Liver (tissue), 8 donors: ENCODE measurements at regions not wholly inside any gene's neighbourhood (a gene's known extent, or its start where the extent isn't known, plus 50 kb on each side); places are given as distances from the start of the nearest gene placed in this dataset.

Experiments
- DNase-seq: peaks from one replicate; pipeline ENCODE4 v3.0.0-alpha.2; 2017; ENCODE audit warnings: low spot score
- H3K27ac ChIP-seq, 2 donors: one replicate each; pipeline ENCODE4 v1.7.0; 2013; ENCODE audit warnings: inconsistent platforms in 2 of 2, low read length in 2 of 2, control low read depth in 1 of 2, low read depth in 1 of 2, mild to moderate bottlenecking in 1 of 2
- H3K27me3 ChIP-seq, 4 donors: one replicate each; pipeline versions ENCODE4 v1.6.1 to v1.7.0; 2013; ENCODE audit warnings: low read length in 3 of 4, inconsistent platforms in 1 of 4, mild to moderate bottlenecking in 1 of 4, moderate library complexity in 1 of 4; ENCODE audit not compliant: control insufficient read depth in 4 of 4, insufficient read depth in 4 of 4
- H3K36me3 ChIP-seq, 4 donors: one replicate each; pipeline versions ENCODE4 v1.6.1 to v1.7.0; 2013; ENCODE audit warnings: low read length in 3 of 4, mild to moderate bottlenecking in 3 of 4, low read depth in 1 of 4, moderate library complexity in 1 of 4; ENCODE audit not compliant: control insufficient read depth in 4 of 4, insufficient read depth in 3 of 4
- H3K4me1 ChIP-seq, 4 donors: one replicate each; pipeline versions ENCODE4 v1.6.1 to v1.7.0; 2013; ENCODE audit warnings: low read length in 3 of 4, mild to moderate bottlenecking in 3 of 4, moderate library complexity in 1 of 4; ENCODE audit not compliant: control insufficient read depth in 4 of 4, insufficient read depth in 4 of 4
- H3K4me3 ChIP-seq, 3 donors: one replicate each; pipeline versions ENCODE4 v1.6.1 to v1.7.0; 2013; ENCODE audit warnings: low read length in 3 of 3, control low read depth in 1 of 3, low read depth in 1 of 3, mild to moderate bottlenecking in 1 of 3
- H3K9ac ChIP-seq, 2 donors: one replicate each; pipeline ENCODE4 v1.7.0; 2013; ENCODE audit warnings: low read length in 2 of 2, mild to moderate bottlenecking in 2 of 2, moderate library complexity in 2 of 2, control low read depth in 1 of 2, low read depth in 1 of 2
- H3K9me3 ChIP-seq, 4 donors: one replicate each; pipeline versions ENCODE4 v1.6.1 to v1.7.0; 2013; ENCODE audit warnings: low read length in 3 of 4; ENCODE audit not compliant: control insufficient read depth in 4 of 4
- EGR1 ChIP-seq, 2 donors: IDR thresholded peaks; 2 replicates each; pipeline ENCODE4 v1.6.1; 2016 to 2018; ENCODE audit warnings: antibody characterized with exemption in 2 of 2, low read depth in 2 of 2
- FOXA1 ChIP-seq: IDR thresholded peaks from 2 replicates; pipeline ENCODE4 v1.6.1; 2016; ENCODE audit warnings: antibody characterized with exemption
- FOXA2 ChIP-seq: IDR thresholded peaks from 2 replicates; pipeline ENCODE4 v1.6.1; 2016; ENCODE audit warnings: antibody characterized with exemption
- GABPA ChIP-seq, 2 donors: IDR thresholded peaks in 1 of 2; conservative IDR thresholded peaks in 1 of 2; 2 replicates each; pipeline ENCODE4 v1.6.1; 2016; ENCODE audit warnings: antibody characterized with exemption in 2 of 2, mild to moderate bottlenecking in 1 of 2, moderate library complexity in 1 of 2
- HNF4A ChIP-seq, 2 donors: conservative IDR thresholded peaks; 2 replicates each; pipeline ENCODE4 v1.6.1; 2016; ENCODE audit warnings: antibody characterized with exemption in 2 of 2, mild to moderate bottlenecking in 2 of 2
- HNF4G ChIP-seq: IDR thresholded peaks from 2 replicates; pipeline ENCODE4 v1.6.1; 2016; ENCODE audit warnings: antibody characterized with exemption
- JUND ChIP-seq, 2 donors: IDR thresholded peaks; 2 replicates each; pipeline ENCODE4 v1.6.1; 2016; ENCODE audit warnings: antibody characterized with exemption in 2 of 2
- RAD21 ChIP-seq, 2 donors: IDR thresholded peaks; 2 replicates each; pipeline ENCODE4 v1.6.1; 2016; ENCODE audit warnings: antibody characterized with exemption in 2 of 2, mild to moderate bottlenecking in 2 of 2
- RXRA ChIP-seq, 2 donors: IDR thresholded peaks; 2 replicates each; pipeline ENCODE4 v1.6.1; 2017 to 2018; ENCODE audit warnings: antibody characterized with exemption in 2 of 2, mild to moderate bottlenecking in 1 of 2
- SP1 ChIP-seq: IDR thresholded peaks from 2 replicates; pipeline ENCODE4 v1.6.1; 2018; ENCODE audit warnings: antibody characterized with exemption, mild to moderate bottlenecking
- TAF1 ChIP-seq: conservative IDR thresholded peaks from 2 replicates; pipeline ENCODE4 v1.6.1; 2016; ENCODE audit warnings: antibody characterized with exemption, mild to moderate bottlenecking
- YY1 ChIP-seq: IDR thresholded peaks from 2 replicates; pipeline ENCODE4 v1.6.1; 2016; ENCODE audit warnings: antibody characterized with exemption, mild to moderate bottlenecking
- WGBS: extraction: QIAGEN DNeasy Blood & Tissue Kit; methylation state at CpG from one replicate; pipeline ENCODE4 v1.1.7; 2013; 5-methylcytosine and 5-hydroxymethylcytosine counted together
- TF ChIP-seq, protein P1 (sequence below): IDR thresholded peaks from 2 replicates; pipeline ENCODE4 v1.6.1; 2016; ENCODE audit warnings: antibody characterized with exemption, mild to moderate bottlenecking
- TF ChIP-seq, protein P2 (sequence below): IDR thresholded peaks from 2 replicates; pipeline ENCODE4 v1.6.1; 2016; ENCODE audit warnings: antibody characterized with exemption
- TF ChIP-seq, protein P3 (sequence below): IDR thresholded peaks from 2 replicates; pipeline ENCODE4 v1.6.1; 2016; ENCODE audit warnings: antibody characterized with exemption
- TF ChIP-seq, protein P4 (sequence below): fragments of 150-350 bp; IDR thresholded peaks from 2 replicates; pipeline ENCODE4 v1.5.1; 2017; ENCODE audit warnings: improper control_type of control experiment, low read depth, low read length; ENCODE audit not compliant: missing input control
- donor health status: healthy.
- donor health status: healthy.
- donor health status: healthy.
- donor health status: healthy.
- donor health status: healthy.

DNA sequence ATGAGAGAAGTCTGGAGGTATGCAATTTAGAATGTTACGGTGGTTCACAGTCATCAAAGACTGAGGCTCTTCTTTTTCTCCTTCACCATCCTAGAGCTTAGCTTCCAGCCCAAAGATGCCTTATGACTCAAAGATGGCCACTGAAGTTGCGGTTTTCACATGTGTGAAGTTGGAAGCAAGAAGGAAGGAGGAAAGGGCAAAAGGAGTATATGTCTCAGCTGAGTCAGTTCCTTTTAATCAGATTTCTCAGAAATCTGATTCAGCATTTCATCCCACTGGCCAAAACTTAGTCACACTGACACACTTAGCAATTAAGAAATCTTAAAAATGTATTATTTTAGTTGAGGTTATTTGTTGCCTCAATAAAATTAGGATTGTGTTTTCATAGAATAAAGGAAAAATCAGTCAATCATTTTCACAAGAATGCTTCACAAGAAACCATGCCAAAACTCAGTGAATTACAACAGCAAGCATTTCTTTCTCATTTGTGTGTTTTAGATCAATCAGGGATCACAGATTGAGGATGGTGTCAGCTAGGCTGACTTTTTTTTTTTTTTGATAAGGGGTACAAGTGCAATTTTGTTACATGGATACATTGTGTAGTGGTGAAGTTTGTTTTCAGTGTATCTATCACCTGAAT lies 211.1 kb upstream of the GADL1 start:
- Histone ChIP-seq H3K27ac (no peak overlapping the region), H3K9me3 (no peaks in the 10 kb centered on the region), H3K36me3 (no peaks in the 10 kb centered on the region), H3K4me1 (no peaks in the 10 kb centered on the region), H3K4me3 (no peak overlapping the region), H3K27me3 (no peaks in the 10 kb centered on the region), H3K9ac (no peak overlapping the region)
- DNase-seq = no peak
- 80% methylated on average over 2 of the region's 2 CpGs for WGBS
- TF ChIP-seq TAF1 = no peak
- TF ChIP-seq, protein P1, sequence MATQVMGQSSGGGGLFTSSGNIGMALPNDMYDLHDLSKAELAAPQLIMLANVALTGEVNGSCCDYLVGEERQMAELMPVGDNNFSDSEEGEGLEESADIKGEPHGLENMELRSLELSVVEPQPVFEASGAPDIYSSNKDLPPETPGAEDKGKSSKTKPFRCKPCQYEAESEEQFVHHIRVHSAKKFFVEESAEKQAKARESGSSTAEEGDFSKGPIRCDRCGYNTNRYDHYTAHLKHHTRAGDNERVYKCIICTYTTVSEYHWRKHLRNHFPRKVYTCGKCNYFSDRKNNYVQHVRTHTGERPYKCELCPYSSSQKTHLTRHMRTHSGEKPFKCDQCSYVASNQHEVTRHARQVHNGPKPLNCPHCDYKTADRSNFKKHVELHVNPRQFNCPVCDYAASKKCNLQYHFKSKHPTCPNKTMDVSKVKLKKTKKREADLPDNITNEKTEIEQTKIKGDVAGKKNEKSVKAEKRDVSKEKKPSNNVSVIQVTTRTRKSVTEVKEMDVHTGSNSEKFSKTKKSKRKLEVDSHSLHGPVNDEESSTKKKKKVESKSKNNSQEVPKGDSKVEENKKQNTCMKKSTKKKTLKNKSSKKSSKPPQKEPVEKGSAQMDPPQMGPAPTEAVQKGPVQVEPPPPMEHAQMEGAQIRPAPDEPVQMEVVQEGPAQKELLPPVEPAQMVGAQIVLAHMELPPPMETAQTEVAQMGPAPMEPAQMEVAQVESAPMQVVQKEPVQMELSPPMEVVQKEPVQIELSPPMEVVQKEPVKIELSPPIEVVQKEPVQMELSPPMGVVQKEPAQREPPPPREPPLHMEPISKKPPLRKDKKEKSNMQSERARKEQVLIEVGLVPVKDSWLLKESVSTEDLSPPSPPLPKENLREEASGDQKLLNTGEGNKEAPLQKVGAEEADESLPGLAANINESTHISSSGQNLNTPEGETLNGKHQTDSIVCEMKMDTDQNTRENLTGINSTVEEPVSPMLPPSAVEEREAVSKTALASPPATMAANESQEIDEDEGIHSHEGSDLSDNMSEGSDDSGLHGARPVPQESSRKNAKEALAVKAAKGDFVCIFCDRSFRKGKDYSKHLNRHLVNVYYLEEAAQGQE = no peak
- TF ChIP-seq EGR1 (IDR thresholded peaks at IDR 0.05; ENCODE audit: low read depth in 2 of 2) = no peak
- no peak for TF ChIP-seq YY1
- TF ChIP-seq FOXA1 = no peak
- TF ChIP-seq, protein P2, sequence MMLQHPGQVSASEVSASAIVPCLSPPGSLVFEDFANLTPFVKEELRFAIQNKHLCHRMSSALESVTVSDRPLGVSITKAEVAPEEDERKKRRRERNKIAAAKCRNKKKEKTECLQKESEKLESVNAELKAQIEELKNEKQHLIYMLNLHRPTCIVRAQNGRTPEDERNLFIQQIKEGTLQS = no peak
- TF ChIP-seq GABPA (IDR thresholded peaks at IDR 0.05 in 1 of 2, conservative IDR thresholded peaks at IDR 0.05 in 1 of 2) = no peak
- no peak for TF ChIP-seq RAD21 (IDR thresholded peaks at IDR 0.05)
- TF ChIP-seq RXRA (IDR thresholded peaks at IDR 0.05) = no peak
- TF ChIP-seq, protein P3, sequence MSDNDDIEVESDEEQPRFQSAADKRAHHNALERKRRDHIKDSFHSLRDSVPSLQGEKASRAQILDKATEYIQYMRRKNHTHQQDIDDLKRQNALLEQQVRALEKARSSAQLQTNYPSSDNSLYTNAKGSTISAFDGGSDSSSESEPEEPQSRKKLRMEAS = no peak
- TF ChIP-seq JUND (IDR thresholded peaks at IDR 0.05) = no peak
- no peak for TF ChIP-seq SP1

DNA sequence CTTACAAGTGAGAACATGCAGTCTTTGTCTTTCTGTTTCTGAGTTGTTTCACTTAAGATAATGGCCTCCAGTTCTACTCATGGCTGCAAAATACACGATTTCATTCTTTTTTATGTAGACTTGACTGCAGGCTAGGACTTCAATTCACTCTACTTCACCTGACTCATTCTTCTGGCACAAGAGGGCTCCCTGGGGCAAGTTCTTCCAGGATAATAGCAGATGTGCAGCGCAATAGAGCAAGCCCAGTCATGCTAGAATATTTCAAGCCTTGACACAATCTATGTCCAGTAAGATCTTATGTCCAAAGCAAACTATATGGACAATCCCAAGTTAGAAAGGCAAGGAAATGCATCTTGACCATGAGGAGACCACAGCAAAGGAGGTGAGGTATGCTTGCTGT lies 211.7 kb upstream of the GADL1 start:
- H3K27ac ChIP-seq = no peak overlapping the region
- no peak overlapping the region for H3K9ac ChIP-seq
- WGBS = 91% methylated on average over 2 of the region's 2 CpGs
- no peak overlapping the region for H3K4me3 ChIP-seq
- H3K27me3 ChIP-seq = no peaks in the 10 kb centered on the region
- TF ChIP-seq TAF1 = no peak
- no peak for DNase-seq
- H3K36me3 ChIP-seq = no peaks in the 10 kb centered on the region
- no peaks in the 10 kb centered on the region for H3K4me1 ChIP-seq
- H3K9me3 ChIP-seq = no peaks in the 10 kb centered on the region

DNA sequence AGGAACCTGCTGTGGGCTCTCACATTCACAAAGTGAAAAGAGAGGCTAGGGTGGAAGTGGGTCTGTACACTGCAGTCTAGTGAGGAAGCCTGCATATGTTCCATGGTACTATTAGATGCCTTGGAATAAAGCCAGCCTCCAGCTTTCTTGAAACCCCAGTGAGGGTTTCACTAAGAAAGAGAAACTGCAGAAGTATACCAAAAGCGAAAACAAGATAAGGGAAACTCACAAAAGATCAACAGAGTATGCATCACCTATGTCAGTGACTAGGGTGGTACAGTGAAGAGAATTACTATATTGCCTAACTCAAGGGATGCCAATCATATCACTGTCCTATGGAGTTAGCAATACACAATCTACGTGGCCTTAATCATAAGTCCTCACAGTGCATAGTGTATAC lies 212.5 kb upstream of the GADL1 start:
- H3K27ac ChIP-seq = no peak overlapping the region
- no peak overlapping the region for H3K4me3 ChIP-seq
- DNase-seq = no peak
- no peak for TF ChIP-seq FOXA1
- TF ChIP-seq TAF1 = no peak
- TF ChIP-seq, protein P4, sequence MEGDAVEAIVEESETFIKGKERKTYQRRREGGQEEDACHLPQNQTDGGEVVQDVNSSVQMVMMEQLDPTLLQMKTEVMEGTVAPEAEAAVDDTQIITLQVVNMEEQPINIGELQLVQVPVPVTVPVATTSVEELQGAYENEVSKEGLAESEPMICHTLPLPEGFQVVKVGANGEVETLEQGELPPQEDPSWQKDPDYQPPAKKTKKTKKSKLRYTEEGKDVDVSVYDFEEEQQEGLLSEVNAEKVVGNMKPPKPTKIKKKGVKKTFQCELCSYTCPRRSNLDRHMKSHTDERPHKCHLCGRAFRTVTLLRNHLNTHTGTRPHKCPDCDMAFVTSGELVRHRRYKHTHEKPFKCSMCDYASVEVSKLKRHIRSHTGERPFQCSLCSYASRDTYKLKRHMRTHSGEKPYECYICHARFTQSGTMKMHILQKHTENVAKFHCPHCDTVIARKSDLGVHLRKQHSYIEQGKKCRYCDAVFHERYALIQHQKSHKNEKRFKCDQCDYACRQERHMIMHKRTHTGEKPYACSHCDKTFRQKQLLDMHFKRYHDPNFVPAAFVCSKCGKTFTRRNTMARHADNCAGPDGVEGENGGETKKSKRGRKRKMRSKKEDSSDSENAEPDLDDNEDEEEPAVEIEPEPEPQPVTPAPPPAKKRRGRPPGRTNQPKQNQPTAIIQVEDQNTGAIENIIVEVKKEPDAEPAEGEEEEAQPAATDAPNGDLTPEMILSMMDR = no peak
- no peak for TF ChIP-seq SP1
- no peak for TF ChIP-seq FOXA2
- TF ChIP-seq, protein P2 = no peak
- TF ChIP-seq HNF4G = no peak
- TF ChIP-seq JUND (IDR thresholded peaks at IDR 0.05) = no peak
- TF ChIP-seq RAD21 (IDR thresholded peaks at IDR 0.05) = no peak
- TF ChIP-seq, protein P3 = no peak
- no peak for TF ChIP-seq HNF4A (conservative IDR thresholded peaks at IDR 0.05)
- H3K36me3 ChIP-seq = no peaks in the 10 kb centered on the region
- no peaks in the 10 kb centered on the region for H3K27me3 ChIP-seq
- no peaks in the 10 kb centered on the region for H3K4me1 ChIP-seq
- H3K9ac ChIP-seq = no peak overlapping the region
- no peaks in the 10 kb centered on the region for H3K9me3 ChIP-seq
- 90% methylated on average over 2 of the region's 2 CpGs for WGBS
